Effector memory CD8-positive, alpha-beta T cell (primary cell): ENCODE measurements at regions not wholly inside any gene's neighbourhood (a gene's known extent, or its start where the extent isn't known, plus 50 kb on each side); places are given as distances from the start of the nearest gene placed in this dataset.
"Not testable (repeated sequence)": the region's sequence is repeated elsewhere in the genome, so short reads cannot be mapped to it uniquely, and the experiment has no call there.

Experiments used
- ATAC-seq: fragments of 150-1000 bp; cut with Tn5 transposase; replicated peaks from 2 replicates; pipeline ENCODE4 v1.10.0; 2021; ENCODE audit warnings: mild to moderate bottlenecking, moderate library complexity
- DNase-seq, 3 experiments: peaks; one replicate each; pipeline ENCODE4 v3.0.0; 2021
- H3K27ac Mint-ChIP-seq, 2 donors: one replicate each; pipeline ENCODE4 v1.8.0; 2022; ENCODE audit warnings: mild to moderate bottlenecking in 2 of 2, mixed read lengths in 2 of 2, moderate library complexity in 2 of 2
- H3K27me3 Mint-ChIP-seq, 2 donors: one replicate each; pipeline ENCODE4 v1.8.0; 2022; ENCODE audit warnings: mixed read lengths in 2 of 2
- H3K36me3 Mint-ChIP-seq: one replicate; pipeline ENCODE4 v1.8.0; 2022; ENCODE audit warnings: mild to moderate bottlenecking, moderate library complexity, mixed read lengths; ENCODE audit not compliant: insufficient read depth
- H3K4me1 Mint-ChIP-seq, 2 donors: one replicate each; pipeline ENCODE4 v1.8.0; 2022; ENCODE audit warnings: low read depth in 2 of 2, mixed read lengths in 2 of 2
- H3K4me3 Mint-ChIP-seq, 2 donors: one replicate each; pipeline ENCODE4 v1.8.0; 2022; ENCODE audit warnings: mild to moderate bottlenecking in 2 of 2, mixed read lengths in 2 of 2, moderate library complexity in 2 of 2
- H3K9me3 Mint-ChIP-seq, 2 donors: one replicate each; pipeline ENCODE4 v1.8.0; 2022; ENCODE audit warnings: mixed read lengths in 2 of 2

GRCh38 chr6:82484737-82485626, 121.4 kb downstream of the TPBG start:
- DNase-seq (no peak), ATAC-seq (no peak)
- Mint-ChIP-seq H3K27me3 (peaks cover 5 to 10% of the 10 kb centered on the region in 2 donors), H3K9me3 (peaks cover 0 to 2% of the 10 kb centered on the region in 2 donors), H3K27ac (no peak overlapping the region), H3K36me3 (no peaks in the 10 kb centered on the region), H3K4me1 (no peaks in the 10 kb centered on the region), H3K4me3 (no peak overlapping the region)

DNA sequence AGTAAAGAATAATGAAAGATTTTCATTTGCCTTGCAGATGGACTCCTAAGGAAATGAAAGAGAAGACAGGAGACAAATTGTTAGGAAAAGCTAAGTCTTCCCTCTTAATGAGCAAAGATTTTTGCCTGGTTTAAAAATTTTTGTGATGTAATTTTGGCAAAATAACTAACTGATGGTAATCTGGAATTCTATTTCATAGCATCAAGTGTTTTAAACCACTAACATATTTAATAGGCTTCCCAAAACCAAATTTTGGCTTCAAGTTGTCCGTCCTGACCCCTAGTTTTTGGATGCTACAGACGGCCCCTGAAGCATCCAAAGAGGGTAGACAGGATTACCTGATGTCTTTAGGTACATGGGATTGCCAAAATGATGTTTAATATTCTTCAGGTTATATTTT, 124.3 kb downstream of the TPBG start:
- Mint-ChIP-seq H3K36me3 (no peaks in the 10 kb centered on the region), H3K27me3 (peaks cover 5 to 10% of the 10 kb centered on the region in 2 donors), H3K4me3 (no peak overlapping the region), H3K4me1 (no peaks in the 10 kb centered on the region), H3K9me3 (peaks cover 0 to 2% of the 10 kb centered on the region in 2 donors), H3K27ac (no peak overlapping the region)
- ATAC-seq (no peak), DNase-seq (no peak)

DNA sequence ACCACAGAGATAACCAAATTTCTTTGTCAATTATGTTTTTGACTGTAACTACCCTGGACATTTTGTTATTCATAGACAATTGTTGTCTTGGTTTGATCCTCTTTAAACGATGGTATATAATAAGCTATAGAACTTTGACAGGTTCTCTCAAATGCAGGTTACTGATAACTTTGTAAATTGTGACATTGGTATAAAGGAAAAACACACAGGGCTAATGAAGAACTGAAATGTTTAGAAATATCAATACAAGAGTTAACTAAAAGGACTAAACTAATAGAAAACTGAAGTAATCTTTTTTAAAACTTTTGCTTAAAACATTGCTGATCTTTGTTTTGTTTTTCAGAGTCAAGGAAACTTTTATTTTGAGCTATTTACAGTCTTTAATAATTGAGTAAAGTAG, 124.8 kb downstream of the TPBG start:
- Mint-ChIP-seq H3K4me1 (no peaks in the 10 kb centered on the region), H3K27me3 (peaks cover 5 to 10% of the 10 kb centered on the region in 2 donors), H3K27ac (no peak overlapping the region), H3K9me3 (peaks cover 0 to 2% of the 10 kb centered on the region in 2 donors), H3K36me3 (no peaks in the 10 kb centered on the region), H3K4me3 (no peak overlapping the region)
- ATAC-seq (no peak), DNase-seq (no peak)

- no peak for ATAC-seq
- Mint-ChIP-seq H3K9me3 (no peaks in the 10 kb centered on the region), H3K4me3 (no peak overlapping the region), H3K27me3 (no peaks in the 10 kb centered on the region), H3K4me1 (no peaks in the 10 kb centered on the region), H3K36me3 (peaks cover 4% of the 10 kb centered on the region), H3K27ac (no peak overlapping the region)
- no peak for DNase-seq
These were observed 128.5 kb downstream of the TPBG start for GRCh38 chr6:82492134-82492533.

DNA sequence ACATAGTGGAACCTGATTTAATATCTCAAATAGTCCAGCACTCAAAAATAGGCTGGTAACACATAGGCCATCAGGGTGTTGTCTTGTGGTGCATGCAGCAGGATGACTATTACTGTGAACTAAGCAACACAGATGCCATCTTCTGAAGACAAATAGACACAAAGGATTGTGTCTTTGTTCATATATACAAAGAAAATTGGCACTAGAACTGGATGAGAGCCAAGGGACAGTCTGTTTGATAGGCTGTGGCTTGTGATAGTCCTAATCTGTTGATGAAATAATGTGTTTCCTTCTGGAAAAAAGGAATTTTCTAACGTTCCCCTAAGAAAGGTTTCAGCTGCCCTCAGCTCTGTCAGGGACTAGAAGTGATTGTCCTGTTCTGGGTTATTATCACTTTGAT, 129.8 kb downstream of the TPBG start:
- no peaks in the 10 kb centered on the region for H3K4me1 Mint-ChIP-seq
- no peak for ATAC-seq
- no peak overlapping the region for H3K4me3 Mint-ChIP-seq
- no peak for DNase-seq
- H3K27ac Mint-ChIP-seq = no peak overlapping the region
- no peaks in the 10 kb centered on the region for H3K27me3 Mint-ChIP-seq
- H3K36me3 Mint-ChIP-seq = peaks cover 4% of the 10 kb centered on the region
- no peaks in the 10 kb centered on the region for H3K9me3 Mint-ChIP-seq

GRCh38 chr6:82494367-82494766, 130.8 kb downstream of the TPBG start:
- ATAC-seq (no peak), DNase-seq (no peak)
- peaks cover 4% of the 10 kb centered on the region for H3K36me3 Mint-ChIP-seq
- no peaks in the 10 kb centered on the region for H3K4me1 Mint-ChIP-seq
- H3K9me3 Mint-ChIP-seq = no peaks in the 10 kb centered on the region
- H3K4me3 Mint-ChIP-seq = no peak overlapping the region
- peaks cover 7 to 8% of the 10 kb centered on the region in 2 donors for H3K27me3 Mint-ChIP-seq
- H3K27ac Mint-ChIP-seq = no peak overlapping the region

GRCh38 chr6:82501901-82502300, 138.3 kb downstream of the TPBG start:
- H3K27me3 Mint-ChIP-seq = peaks cover 13 to 24% of the 10 kb centered on the region in 2 donors
- not testable (repeated sequence) for H3K9me3 Mint-ChIP-seq, H3K4me1 Mint-ChIP-seq, H3K27ac Mint-ChIP-seq, ATAC-seq, H3K4me3 Mint-ChIP-seq, H3K36me3 Mint-ChIP-seq, DNase-seq

DNA sequence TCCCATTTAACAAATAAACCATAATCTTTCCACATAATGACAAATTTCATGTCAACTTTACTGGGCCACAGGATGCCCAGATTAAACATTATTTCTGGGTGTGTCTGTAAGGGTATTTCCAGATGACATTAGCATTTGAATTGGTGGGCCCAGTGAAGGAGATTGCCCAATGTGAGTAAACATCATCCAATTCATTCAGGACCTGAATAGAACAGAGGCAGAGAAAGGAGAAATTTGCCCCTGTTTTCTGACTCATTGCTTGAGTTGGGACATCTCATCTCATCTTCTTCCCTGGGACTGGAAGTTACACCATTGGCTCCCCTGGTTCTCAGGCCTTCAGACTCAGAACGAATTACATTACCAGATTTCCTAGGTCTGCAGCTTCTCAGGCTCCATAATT, 142.9 kb downstream of the TPBG start:
- Mint-ChIP-seq H3K9me3 (no peaks in the 10 kb centered on the region), H3K4me3 (no peak overlapping the region), H3K36me3 (no peaks in the 10 kb centered on the region), H3K27ac (no peak overlapping the region), H3K4me1 (no peaks in the 10 kb centered on the region), H3K27me3 (peaks cover 0 to 6% of the 10 kb centered on the region in 2 donors)
- no peak for DNase-seq
- no peak for ATAC-seq

GRCh38 chr6:82507112-82507511, 143.5 kb downstream of the TPBG start:
- no peaks in the 10 kb centered on the region for H3K9me3 Mint-ChIP-seq
- peaks cover 0 to 6% of the 10 kb centered on the region in 2 donors for H3K27me3 Mint-ChIP-seq
- H3K27ac Mint-ChIP-seq = no peak overlapping the region
- ATAC-seq (no peak), DNase-seq (no peak)
- no peaks in the 10 kb centered on the region for H3K36me3 Mint-ChIP-seq
- no peaks in the 10 kb centered on the region for H3K4me1 Mint-ChIP-seq
- no peak overlapping the region for H3K4me3 Mint-ChIP-seq

DNA sequence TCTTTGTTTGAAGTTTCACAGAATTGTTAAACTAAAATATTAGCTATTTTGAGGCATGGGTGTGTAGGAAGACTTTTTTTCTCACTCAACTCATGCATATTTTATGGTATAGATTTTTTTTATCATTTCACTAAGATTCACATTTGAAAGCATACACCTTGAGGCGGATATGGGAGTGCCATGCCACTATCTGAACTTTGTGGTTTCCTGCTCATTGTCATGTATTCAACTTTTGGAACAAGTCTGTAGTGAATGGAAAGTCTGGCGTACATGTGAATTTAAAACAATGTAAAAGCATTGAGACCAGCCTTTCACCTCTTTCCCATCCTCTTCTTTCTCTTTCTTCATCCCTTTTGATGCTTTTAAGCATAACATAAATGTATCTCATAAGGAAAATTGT, 147.9 kb downstream of the TPBG start:
- Mint-ChIP-seq H3K4me1 (no peaks in the 10 kb centered on the region), H3K36me3 (no peaks in the 10 kb centered on the region), H3K27me3 (peaks cover 7 to 10% of the 10 kb centered on the region in 2 donors), H3K27ac (no peak overlapping the region), H3K4me3 (no peak overlapping the region), H3K9me3 (no peaks in the 10 kb centered on the region)
- DNase-seq (no peak), ATAC-seq (no peak)

GRCh38 chr6:82517896-82518295, 154.3 kb downstream of the TPBG start:
- not testable (repeated sequence) for H3K27me3 Mint-ChIP-seq, H3K27ac Mint-ChIP-seq, DNase-seq, H3K9me3 Mint-ChIP-seq, ATAC-seq, H3K4me3 Mint-ChIP-seq, H3K36me3 Mint-ChIP-seq, H3K4me1 Mint-ChIP-seq

DNA sequence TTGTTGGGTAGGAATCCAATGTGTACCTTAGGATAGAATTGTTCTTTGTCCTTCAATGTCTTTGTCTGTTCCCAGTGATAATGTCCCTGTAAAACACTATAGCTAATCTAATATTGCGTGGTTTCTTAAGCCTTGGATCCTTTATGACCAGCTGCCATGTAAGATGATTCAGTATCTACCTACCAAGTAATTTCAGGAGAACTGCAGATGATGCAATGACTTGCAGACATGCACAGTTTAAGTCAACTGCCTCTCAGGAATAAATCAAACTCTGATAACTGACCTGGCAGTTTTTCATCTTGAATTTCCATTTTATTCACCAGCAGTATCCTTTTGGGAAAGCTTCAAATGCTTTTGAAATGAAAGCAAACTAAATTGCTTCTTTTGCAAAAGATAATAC, 157.8 kb downstream of the TPBG start:
- Mint-ChIP-seq H3K4me1 (no peaks in the 10 kb centered on the region), H3K36me3 (no peaks in the 10 kb centered on the region), H3K27me3 (no peaks in the 10 kb centered on the region), H3K9me3 (peaks cover 0 to 2% of the 10 kb centered on the region in 2 donors), H3K4me3 (no peak overlapping the region), H3K27ac (no peak overlapping the region)
- DNase-seq (no peak), ATAC-seq (no peak)

DNA sequence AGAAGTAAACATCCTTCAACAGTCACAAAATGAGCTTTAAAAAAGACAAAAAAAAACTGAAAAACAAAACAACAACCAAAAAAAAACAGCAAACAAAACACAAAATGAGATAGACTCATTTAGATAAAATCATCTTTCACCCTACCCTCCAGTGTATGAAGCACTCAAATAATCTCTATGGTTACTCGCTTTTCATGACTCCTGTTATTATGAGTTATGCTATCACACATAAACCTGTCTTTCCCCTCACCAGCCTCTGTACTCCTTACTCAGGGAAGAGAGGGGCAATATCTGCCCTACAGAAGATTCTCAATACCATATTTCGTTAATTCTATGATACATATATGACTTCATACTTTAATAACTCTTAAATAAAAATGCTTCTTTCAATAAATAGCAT, 158.2 kb downstream of the TPBG start:
- H3K36me3 Mint-ChIP-seq = no peaks in the 10 kb centered on the region
- ATAC-seq (no peak), DNase-seq (no peak)
- H3K27me3 Mint-ChIP-seq = no peaks in the 10 kb centered on the region
- no peaks in the 10 kb centered on the region for H3K4me1 Mint-ChIP-seq
- H3K4me3 Mint-ChIP-seq = no peak overlapping the region
- peaks cover 0 to 2% of the 10 kb centered on the region in 2 donors for H3K9me3 Mint-ChIP-seq
- H3K27ac Mint-ChIP-seq = no peak overlapping the region

DNA sequence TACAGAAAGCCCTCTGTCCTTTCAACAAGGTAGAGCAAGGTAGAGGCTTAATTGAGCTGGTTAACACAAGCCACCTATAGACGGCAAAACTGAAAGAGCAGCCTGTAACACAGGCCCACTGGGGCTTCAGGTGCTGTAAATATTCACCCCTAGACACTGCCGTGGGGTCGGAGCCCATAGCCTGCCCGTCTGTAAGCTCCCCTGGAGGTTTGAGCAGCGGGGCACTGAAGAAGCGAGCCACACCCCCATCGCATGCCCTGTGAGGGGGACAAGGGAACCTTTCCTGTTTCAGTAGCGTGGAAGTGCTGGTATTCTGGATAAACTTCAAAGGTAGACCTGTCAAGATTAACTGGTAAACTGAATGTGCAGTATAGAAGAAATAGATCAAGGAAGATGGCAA, 160.4 kb downstream of the TPBG start:
- DNase-seq (no peak), ATAC-seq (no peak)
- Mint-ChIP-seq H3K36me3 (no peaks in the 10 kb centered on the region), H3K4me1 (no peaks in the 10 kb centered on the region), H3K27me3 (no peaks in the 10 kb centered on the region), H3K4me3 (no peak overlapping the region), H3K27ac (no peak overlapping the region), H3K9me3 (no peaks in the 10 kb centered on the region)
